Central memory CD8-positive, alpha-beta T cell (primary cell): ENCODE measurements at regions not wholly inside any gene's neighbourhood (a gene's known extent, or its start where the extent isn't known, plus 50 kb on each side); places are given as distances from the start of the nearest gene placed in this dataset.
"Not testable (repeated sequence)": the region's sequence is repeated elsewhere in the genome, so short reads cannot be mapped to it uniquely, and the experiment has no call there.

Experiments
- ATAC-seq: fragments of 150-1000 bp; cut with Tn5 transposase; replicated peaks from 2 replicates; pipeline ENCODE4 v1.10.0; 2022; ENCODE audit warnings: mild to moderate bottlenecking, moderate FRiP score, moderate number of reproducible peaks; ENCODE audit not compliant: poor library complexity, severe bottlenecking; ENCODE audit errors: extremely low read depth
- DNase-seq, 2 donors: peaks; one replicate each; pipeline ENCODE4 v3.0.0; 2021; ENCODE audit warnings: low spot score in 2 of 2
- H3K27ac Mint-ChIP-seq: one replicate; pipeline ENCODE4 v1.8.0; 2022; ENCODE audit warnings: low read depth, mild to moderate bottlenecking, moderate library complexity, mixed read lengths
- H3K27me3 Mint-ChIP-seq: one replicate; pipeline ENCODE4 v1.8.0; 2022; ENCODE audit warnings: mixed read lengths
- H3K36me3 Mint-ChIP-seq: one replicate; pipeline ENCODE4 v1.8.0; 2022; ENCODE audit warnings: mild to moderate bottlenecking, moderate library complexity, mixed read lengths; ENCODE audit not compliant: insufficient read depth
- H3K4me1 Mint-ChIP-seq: one replicate; pipeline ENCODE4 v1.8.0; 2022; ENCODE audit warnings: mixed read lengths
- H3K4me3 Mint-ChIP-seq: one replicate; pipeline ENCODE4 v1.8.0; 2022; ENCODE audit warnings: mild to moderate bottlenecking, moderate library complexity, mixed read lengths
- H3K9me3 Mint-ChIP-seq: one replicate; pipeline ENCODE4 v1.8.0; 2022; ENCODE audit warnings: mixed read lengths

- ATAC-seq (no peak), DNase-seq (no peak)
- H3K9me3 Mint-ChIP-seq: no peaks in the 10 kb centered on the region
- H3K27ac Mint-ChIP-seq: no peak overlapping the region
- no peaks in the 10 kb centered on the region for H3K36me3 Mint-ChIP-seq
- no peak overlapping the region for H3K4me3 Mint-ChIP-seq
- no peaks in the 10 kb centered on the region for H3K4me1 Mint-ChIP-seq
- peaks cover 81% of the 10 kb centered on the region for H3K27me3 Mint-ChIP-seq
Measured at GRCh38 chr14:106610691-106611090, 1084.3 kb downstream of the TMEM121 start.

- no peak for ATAC-seq
- DNase-seq: no peak
- Mint-ChIP-seq H3K4me1 (no peaks in the 10 kb centered on the region), H3K4me3 (no peak overlapping the region), H3K36me3 (no peaks in the 10 kb centered on the region), H3K27me3 (peaks cover 63% of the 10 kb centered on the region), H3K27ac (no peak overlapping the region), H3K9me3 (no peaks in the 10 kb centered on the region)
Measured at GRCh38 chr14:106613256-106613655, 1086.9 kb downstream of the TMEM121 start.

- not testable (repeated sequence) for H3K4me3 Mint-ChIP-seq, H3K36me3 Mint-ChIP-seq, H3K9me3 Mint-ChIP-seq, H3K27ac Mint-ChIP-seq
- ATAC-seq (peak; percentile 78), DNase-seq (peak; percentile 84)
- peaks cover 32% of the 10 kb centered on the region for H3K4me1 Mint-ChIP-seq
- H3K27me3 Mint-ChIP-seq: peaks cover 35% of the 10 kb centered on the region
Measured at GRCh38 chr14:106618471-106618951, 1092.1 kb downstream of the TMEM121 start.

- H3K4me1 Mint-ChIP-seq: peaks cover 35% of the 10 kb centered on the region
- H3K9me3 Mint-ChIP-seq: no peaks in the 10 kb centered on the region
Measured at GRCh38 chr14:106619606-106620005, 1093.2 kb downstream of the TMEM121 start.

GRCh38 chr14:106620368-106620767 is 1094.0 kb downstream of the TMEM121 start:
- DNase-seq: no peak
- Mint-ChIP-seq H3K27me3 (peaks cover 26% of the 10 kb centered on the region), H3K9me3 (no peaks in the 10 kb centered on the region), H3K27ac (no peak overlapping the region), H3K4me3 (no peak overlapping the region), H3K4me1 (peaks cover 35% of the 10 kb centered on the region), H3K36me3 (no peaks in the 10 kb centered on the region)
- no peak for ATAC-seq

More at GRCh38 chr14:106619606-106620005, 1093.2 kb downstream of the TMEM121 start:
- no peak for DNase-seq
- peaks cover 32% of the 10 kb centered on the region for H3K27me3 Mint-ChIP-seq
- no peak for ATAC-seq
- H3K36me3 Mint-ChIP-seq: no peaks in the 10 kb centered on the region
- no peak overlapping the region for H3K27ac Mint-ChIP-seq
- H3K4me3 Mint-ChIP-seq: no peak overlapping the region

- ATAC-seq: peak; percentile 63
- peaks cover 35% of the 10 kb centered on the region for H3K4me1 Mint-ChIP-seq
- H3K4me3 Mint-ChIP-seq: peak overlapping the region; percentile 6
- DNase-seq: peak in 1 of 2 donors; percentile 46
- peaks cover 19% of the 10 kb centered on the region for H3K27me3 Mint-ChIP-seq
- H3K9me3 Mint-ChIP-seq: no peaks in the 10 kb centered on the region
- no peak overlapping the region for H3K27ac Mint-ChIP-seq
- H3K36me3 Mint-ChIP-seq: peaks cover 2% of the 10 kb centered on the region
Measured at GRCh38 chr14:106622200-106622745, 1095.9 kb downstream of the TMEM121 start.

GRCh38 chr14:106625186-106625585 is 1098.8 kb downstream of the TMEM121 start:
- no peak for ATAC-seq
- H3K4me1 Mint-ChIP-seq: peaks cover 35% of the 10 kb centered on the region
- no peak overlapping the region for H3K27ac Mint-ChIP-seq
- H3K4me3 Mint-ChIP-seq: no peak overlapping the region
- DNase-seq: no peak
- H3K27me3 Mint-ChIP-seq: peaks cover 30% of the 10 kb centered on the region
- H3K9me3 Mint-ChIP-seq: no peaks in the 10 kb centered on the region
- peaks cover 2% of the 10 kb centered on the region for H3K36me3 Mint-ChIP-seq

GRCh38 chr14:106626469-106626868 is 1100.1 kb downstream of the TMEM121 start:
- ATAC-seq, H3K36me3 Mint-ChIP-seq, DNase-seq, H3K4me3 Mint-ChIP-seq, H3K27ac Mint-ChIP-seq, H3K9me3 Mint-ChIP-seq: not testable (repeated sequence)
- H3K27me3 Mint-ChIP-seq: peaks cover 43% of the 10 kb centered on the region
- peaks cover 23% of the 10 kb centered on the region for H3K4me1 Mint-ChIP-seq

- not testable (repeated sequence) for H3K27ac Mint-ChIP-seq, H3K36me3 Mint-ChIP-seq, H3K9me3 Mint-ChIP-seq, H3K4me3 Mint-ChIP-seq
- Mint-ChIP-seq H3K4me1 (peaks cover 17% of the 10 kb centered on the region), H3K27me3 (peaks cover 49% of the 10 kb centered on the region)
- DNase-seq (peak; percentile 62 to 67), ATAC-seq (peak; percentile 67)
Measured at GRCh38 chr14:106626942-106627588, 1100.7 kb downstream of the TMEM121 start.

- Mint-ChIP-seq H3K4me1 (no peaks in the 10 kb centered on the region), H3K4me3 (no peak overlapping the region), H3K27me3 (peaks cover 56% of the 10 kb centered on the region), H3K9me3 (no peaks in the 10 kb centered on the region), H3K27ac (no peak overlapping the region), H3K36me3 (no peaks in the 10 kb centered on the region)
- no peak for ATAC-seq
- no peak for DNase-seq
Measured at GRCh38 chr14:106631879-106632278, 1105.5 kb downstream of the TMEM121 start.

GRCh38 chr14:106633721-106634120 is 1107.3 kb downstream of the TMEM121 start:
- no peak for ATAC-seq
- DNase-seq: no peak
- Mint-ChIP-seq H3K27ac (no peak overlapping the region), H3K9me3 (no peaks in the 10 kb centered on the region), H3K4me1 (peaks cover 3% of the 10 kb centered on the region), H3K4me3 (no peak overlapping the region), H3K36me3 (no peaks in the 10 kb centered on the region), H3K27me3 (peaks cover 50% of the 10 kb centered on the region)

- Mint-ChIP-seq H3K36me3 (no peaks in the 10 kb centered on the region), H3K9me3 (no peaks in the 10 kb centered on the region), H3K4me3 (no peak overlapping the region), H3K27me3 (peaks cover 35% of the 10 kb centered on the region), H3K4me1 (peaks cover 5% of the 10 kb centered on the region), H3K27ac (no peak overlapping the region)
- ATAC-seq (no peak), DNase-seq (no peak)
Measured at GRCh38 chr14:106635569-106635968, 1109.2 kb downstream of the TMEM121 start.

GRCh38 chr14:106638786-106639452 is 1112.5 kb downstream of the TMEM121 start:
- not testable (repeated sequence) for H3K4me3 Mint-ChIP-seq, H3K4me1 Mint-ChIP-seq, H3K9me3 Mint-ChIP-seq, H3K36me3 Mint-ChIP-seq, H3K27ac Mint-ChIP-seq
- peaks cover 35% of the 10 kb centered on the region for H3K27me3 Mint-ChIP-seq
- ATAC-seq (peak; percentile 64), DNase-seq (peak; percentile 58 to 61)
